SK-N-SH (cell line): ENCODE measurements at regions not wholly inside any gene's neighbourhood (a gene's known extent, or its start where the extent isn't known, plus 50 kb on each side); places are given as distances from the start of the nearest gene placed in this dataset.

Source experiments
- CTCF ChIP-seq: fragments of 200-600 bp; sonication (generic); IDR thresholded peaks from 2 replicates; pipeline ENCODE4 v1.6.1; 2017; ENCODE audit warnings: antibody characterized with exemption, mild to moderate bottlenecking, moderate library complexity
- EP300 ChIP-seq, 2 experiments: IDR thresholded peaks; 2 replicates each; pipeline versions ENCODE4 v1.4.0 to v1.6.1; 2012; ENCODE audit warnings: borderline replicate concordance in 1 of 2, low read depth in 1 of 2, low read length in 1 of 2
- FOXJ3 ChIP-seq: sonication (generic); formaldehyde crosslinking; IDR thresholded peaks from 2 replicates; pipeline ENCODE4 v1.5.1; 2020; ENCODE audit warnings: mild to moderate bottlenecking, missing genetic modification reagents
- GABPA ChIP-seq: IDR thresholded peaks from 2 replicates; pipeline ENCODE4 v1.4.0; 2012; ENCODE audit warnings: low read depth, mild to moderate bottlenecking
- IRF3 ChIP-seq: fragments of 150-350 bp; IDR thresholded peaks from 2 replicates; pipeline ENCODE4 v1.6.1; 2016; ENCODE audit warnings: mild to moderate bottlenecking, low read depth, low read length
- MAX ChIP-seq: IDR thresholded peaks from 2 replicates; pipeline ENCODE4 v1.4.0; 2012; ENCODE audit warnings: low read depth
- MXI1 ChIP-seq: IDR thresholded peaks from 2 replicates; pipeline ENCODE4 v1.6.1; 2012; ENCODE audit warnings: mild to moderate bottlenecking, low read depth, low read length, improper control_type of control experiment
- REST ChIP-seq: IDR thresholded peaks from 2 replicates; pipeline ENCODE4 v1.6.1; 2012; ENCODE audit warnings: mild to moderate bottlenecking, low read depth, low read length, moderate library complexity
- RFX5 ChIP-seq: IDR thresholded peaks from 2 replicates; pipeline ENCODE4 v1.6.1; 2012; ENCODE audit warnings: mild to moderate bottlenecking, improper control_type of control experiment, low read length
- YY1 ChIP-seq: IDR thresholded peaks from 2 replicates; pipeline ENCODE4 v1.4.0; 2012; ENCODE audit warnings: low read depth, mild to moderate bottlenecking

GRCh38 chr17:79325709-79326430 lies 251.2 kb downstream of the ENGASE start:
- no peak for TF ChIP-seq CTCF
- no peak for TF ChIP-seq RFX5
- TF ChIP-seq YY1, result no peak
- TF ChIP-seq MXI1, result no peak
- no peak for TF ChIP-seq MAX
- no peak for TF ChIP-seq GABPA
- no peak for TF ChIP-seq IRF3
- no peak for TF ChIP-seq EP300 (IDR thresholded peaks at IDR 0.05; ENCODE audit: borderline replicate concordance in 1 of 2, low read depth in 1 of 2, low read length in 1 of 2)
- TF ChIP-seq FOXJ3 (CRISPR knock-in tag), result no peak
- TF ChIP-seq REST, result peak; percentile 95
